GM19372 (cell line): ENCODE measurements at regions not wholly inside any gene's neighbourhood (a gene's known extent, or its start where the extent isn't known, plus 50 kb on each side); places are given as distances from the start of the nearest gene placed in this dataset.
"Not testable (repeated sequence)": the region's sequence is repeated elsewhere in the genome, so short reads cannot be mapped to it uniquely, and the experiment has no call there.

Source experiments
- ATAC-seq: cut with Tn5 transposase; IDR thresholded peaks from one replicate; pipeline ENCODE4 v1.9.1; 2021; ENCODE audit warnings: mild to moderate bottlenecking, low read depth, moderate library complexity; ENCODE audit not compliant: unreplicated experiment

- ATAC-seq: no peak
Observed at GRCh38 chr5:94028001-94028400, 286.6 kb upstream of the POU5F2 start.

- no peak for ATAC-seq
Observed at GRCh38 chr5:94027145-94027544, 285.7 kb upstream of the POU5F2 start.

- no peak for ATAC-seq
Observed at GRCh38 chr5:94025788-94026473, 284.5 kb upstream of the POU5F2 start.

- no peak for ATAC-seq
Observed at GRCh38 chr5:94024620-94025019, 283.2 kb upstream of the POU5F2 start.

- no peak for ATAC-seq
Observed at GRCh38 chr5:94024101-94024500, 282.7 kb upstream of the POU5F2 start.

- ATAC-seq: no peak
Observed at GRCh38 chr5:94021246-94021645, 279.8 kb upstream of the POU5F2 start.

- ATAC-seq: no peak
Observed at GRCh38 chr5:94017579-94017978, 276.2 kb upstream of the POU5F2 start.

GRCh38 chr5:94010814-94011213, 269.4 kb upstream of the POU5F2 start:
- ATAC-seq: no peak

- no peak for ATAC-seq
Observed at GRCh38 chr5:94009161-94009560, 267.8 kb upstream of the POU5F2 start.

GRCh38 chr5:93998951-93999455, 257.6 kb upstream of the POU5F2 start:
- no peak for ATAC-seq

GRCh38 chr5:93997562-93997961, 256.2 kb upstream of the POU5F2 start:
- ATAC-seq: no peak

- ATAC-seq: no peak
Observed at GRCh38 chr5:93995126-93995621, 253.8 kb upstream of the POU5F2 start.

- no peak for ATAC-seq
Observed at GRCh38 chr5:93993161-93993560, 251.8 kb upstream of the POU5F2 start.

- no peak for ATAC-seq
Observed at GRCh38 chr5:93990504-93991070, 249.2 kb upstream of the POU5F2 start.

- not testable (repeated sequence) for ATAC-seq
Observed at GRCh38 chr5:93985940-93986570, 244.7 kb upstream of the POU5F2 start.

GRCh38 chr5:93978222-93978621, 236.8 kb upstream of the POU5F2 start:
- ATAC-seq: no peak

- no peak for ATAC-seq
Observed at GRCh38 chr5:93967923-93968322, 226.5 kb upstream of the POU5F2 start.

GRCh38 chr5:93964421-93964820, 223.0 kb upstream of the POU5F2 start:
- no peak for ATAC-seq

- no peak for ATAC-seq
Observed at GRCh38 chr5:93960042-93960441, 218.6 kb upstream of the POU5F2 start.

- ATAC-seq: no peak
Observed at GRCh38 chr5:93956006-93956405, 214.6 kb upstream of the POU5F2 start.

- no peak for ATAC-seq
Observed at GRCh38 chr5:93954421-93955069, 213.1 kb upstream of the POU5F2 start.
